Right hindlimb (tissue), 1 donor: ENCODE measurements at regions not wholly inside any gene's neighbourhood (a gene's known extent, or its start where the extent isn't known, plus 50 kb on each side); places are given as distances from the start of the nearest gene placed in this dataset.

Source experiments
- DNase-seq: peaks from one replicate; pipeline ENCODE4 v3.0.0-alpha.2; 2018

DNA sequence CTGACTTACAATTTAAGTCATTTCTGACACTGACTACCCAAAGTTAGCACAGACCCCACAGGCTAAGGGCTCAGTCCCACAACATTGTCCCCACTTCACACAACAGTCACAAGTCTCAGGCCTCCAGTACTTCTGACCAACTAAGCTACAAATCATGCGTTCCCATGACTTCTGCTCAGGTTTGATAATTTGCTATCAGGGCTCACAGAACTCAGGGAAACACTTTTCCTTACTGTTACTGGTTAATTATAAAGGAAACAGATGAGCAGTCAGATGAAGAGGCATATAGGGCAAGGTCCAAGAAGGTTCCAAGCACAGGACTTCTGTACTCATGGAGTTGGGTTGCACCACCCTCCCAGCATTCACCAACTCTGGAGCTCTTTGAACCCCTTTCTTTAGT, 151.2 kb upstream of the TNR start:
- no peak for DNase-seq

DNA sequence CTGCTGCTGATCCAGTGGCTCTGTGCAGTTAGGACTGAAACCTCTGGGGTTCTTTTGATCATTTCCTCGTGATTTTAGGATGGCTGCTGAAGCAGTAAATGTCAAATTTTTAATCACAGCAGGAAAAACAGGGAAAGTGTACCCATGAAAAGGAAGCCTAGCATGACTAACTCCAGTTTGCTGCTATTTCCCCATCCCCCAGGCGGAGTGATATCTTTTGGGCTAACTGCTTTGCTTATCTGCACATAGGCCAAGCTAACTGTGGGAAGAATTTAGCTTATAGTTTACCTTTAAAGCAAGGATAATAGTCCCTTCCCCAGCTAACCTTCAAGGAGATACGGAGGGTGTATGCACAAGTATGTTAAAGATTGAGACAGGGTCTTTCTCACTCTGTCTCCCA, 149.8 kb upstream of the TNR start:
- no peak for DNase-seq

DNA sequence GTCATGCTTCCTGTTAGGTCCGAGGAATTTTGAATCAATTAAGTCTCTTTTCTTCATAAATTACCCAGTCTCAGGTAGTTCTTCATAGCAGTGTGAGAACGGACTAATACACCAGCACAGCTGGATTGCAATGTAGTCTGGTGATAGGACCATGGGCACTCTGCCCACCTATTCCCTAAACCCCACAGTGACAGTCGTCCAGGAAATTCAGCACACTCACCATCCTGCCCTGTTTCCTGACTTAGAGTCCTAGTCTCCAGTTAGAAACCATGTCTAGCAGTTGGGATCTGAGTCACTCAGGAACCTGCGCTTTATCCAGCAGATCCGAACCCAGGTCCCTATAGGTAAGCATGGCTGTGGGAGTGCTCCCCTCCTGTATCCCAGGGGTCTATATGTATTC, 149.3 kb upstream of the TNR start:
- DNase-seq: no peak

DNA sequence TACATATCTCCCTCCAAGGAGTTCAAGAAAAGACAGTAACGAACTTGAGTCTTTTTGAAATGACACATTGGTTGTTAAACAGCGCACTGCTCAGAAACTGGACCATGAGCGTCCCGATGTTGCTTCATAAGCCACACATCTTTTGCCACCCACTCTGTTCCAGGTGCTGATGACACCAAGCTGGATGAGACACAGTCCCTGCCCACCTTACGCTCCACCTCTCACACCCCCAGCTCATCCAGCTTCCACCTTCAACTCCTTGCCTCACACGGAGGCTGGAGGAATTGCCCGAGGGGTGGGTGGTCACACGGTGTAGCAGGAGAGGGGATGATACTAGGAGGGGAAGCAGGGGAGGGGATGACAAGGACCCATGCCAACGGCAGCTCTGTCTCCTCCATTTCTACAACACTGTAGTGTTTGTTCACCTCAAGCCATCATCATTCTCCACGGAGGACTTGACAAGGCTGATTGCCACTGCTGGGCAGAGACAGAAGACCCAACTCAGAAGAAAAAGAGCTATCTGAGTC, 148.5 kb upstream of the TNR start:
- no peak for DNase-seq

DNA sequence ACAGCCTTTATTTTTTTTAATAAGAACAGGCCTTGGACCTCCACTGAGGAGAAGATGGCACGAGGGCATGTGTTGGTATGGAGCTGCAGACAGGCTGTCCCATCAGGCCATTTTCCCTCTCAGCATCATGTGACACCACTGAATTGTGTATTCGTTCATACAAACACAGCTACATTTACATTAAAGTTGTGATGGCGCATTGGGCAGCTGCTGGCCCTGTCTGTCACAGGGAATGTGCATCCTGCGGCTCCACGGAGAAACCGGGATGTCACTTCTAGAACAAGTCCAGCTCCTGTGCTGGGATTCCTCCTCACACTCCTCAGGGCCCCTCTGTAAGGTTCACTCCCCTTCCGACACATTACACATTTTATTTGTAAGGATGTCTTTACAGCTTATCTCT, 147.6 kb upstream of the TNR start:
- no peak for DNase-seq

DNA sequence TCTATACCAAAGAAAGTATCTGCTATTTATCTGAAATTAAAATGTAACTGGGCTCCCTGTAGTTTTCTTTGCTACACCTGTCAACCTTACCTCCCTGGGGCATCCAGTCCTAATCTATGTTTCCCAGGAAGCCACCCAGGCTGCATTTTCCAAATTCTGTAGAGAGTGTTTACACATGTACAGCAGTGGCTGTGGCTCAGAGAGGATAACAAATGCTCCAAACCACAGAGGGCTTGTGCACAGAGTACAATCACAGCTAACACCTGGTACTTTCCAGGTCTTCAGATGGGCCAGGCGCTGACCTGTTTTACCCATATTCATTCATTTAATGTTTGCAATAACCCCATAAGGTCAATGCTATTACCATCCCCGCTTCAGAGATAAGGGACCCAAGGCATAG, 146.5 kb upstream of the TNR start:
- no peak for DNase-seq

DNA sequence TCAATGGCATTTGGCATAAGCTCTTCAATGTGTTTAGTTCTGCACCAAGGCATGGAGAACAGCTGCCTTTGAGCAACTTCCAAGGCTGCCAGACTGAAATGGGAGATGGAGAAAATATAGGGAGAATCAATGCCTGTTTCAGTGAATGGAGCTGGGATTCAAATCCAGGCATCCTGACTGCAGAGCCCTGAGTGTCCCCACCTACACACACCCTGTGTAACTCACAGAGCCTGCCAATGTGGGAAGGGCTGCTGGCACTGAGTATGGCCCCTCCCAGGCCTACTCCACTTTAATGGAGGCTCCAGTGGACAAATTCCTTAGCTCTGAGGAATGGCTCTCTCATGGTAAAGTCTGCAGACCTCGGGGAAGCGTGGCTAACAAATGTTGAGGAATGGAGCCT, 145.6 kb upstream of the TNR start:
- DNase-seq: peak; percentile 41

DNA sequence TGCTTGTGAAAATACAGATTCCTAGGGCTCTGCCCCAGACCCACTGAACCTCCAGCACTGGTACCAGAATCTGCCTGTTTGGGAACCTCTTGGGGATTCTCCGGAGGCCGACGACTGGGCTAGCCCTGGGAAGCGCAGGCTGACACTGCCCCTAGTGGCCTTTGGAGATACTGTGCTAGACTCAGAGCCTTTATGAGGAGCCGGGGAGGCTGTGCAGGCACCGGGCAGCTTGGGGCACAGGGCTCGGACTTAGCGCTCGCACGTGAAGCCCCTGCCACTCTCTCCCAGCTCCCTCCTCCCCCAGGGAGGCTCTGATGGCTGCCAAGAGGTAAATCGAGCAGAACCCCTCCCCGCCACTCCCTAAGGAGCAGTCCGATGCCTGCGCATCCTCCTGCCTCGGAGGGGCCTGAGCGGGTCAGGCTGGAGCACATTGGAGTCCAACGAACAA, 144.6 kb upstream of the TNR start:
- peak; percentile 67 for DNase-seq

DNA sequence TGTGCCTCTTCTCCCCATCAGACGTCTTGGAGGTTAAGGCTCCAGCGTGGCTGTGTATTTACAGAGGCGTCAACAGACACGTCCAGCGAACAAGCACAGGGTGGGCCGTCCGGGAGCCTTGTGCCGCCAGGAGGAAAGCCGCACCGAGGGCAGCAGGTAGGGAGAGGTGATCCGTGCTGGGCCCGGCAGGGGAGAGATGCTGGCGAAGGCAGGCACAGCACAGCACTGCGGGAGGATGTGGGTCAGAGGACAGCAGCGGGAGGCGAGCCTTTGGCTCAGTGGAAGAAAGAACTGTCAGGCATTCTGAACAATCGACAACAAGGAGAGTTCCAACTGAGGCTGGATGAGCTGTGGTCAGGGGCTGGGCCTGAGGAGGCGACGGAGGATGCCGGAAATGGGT, 144.1 kb upstream of the TNR start:
- no peak for DNase-seq

DNA sequence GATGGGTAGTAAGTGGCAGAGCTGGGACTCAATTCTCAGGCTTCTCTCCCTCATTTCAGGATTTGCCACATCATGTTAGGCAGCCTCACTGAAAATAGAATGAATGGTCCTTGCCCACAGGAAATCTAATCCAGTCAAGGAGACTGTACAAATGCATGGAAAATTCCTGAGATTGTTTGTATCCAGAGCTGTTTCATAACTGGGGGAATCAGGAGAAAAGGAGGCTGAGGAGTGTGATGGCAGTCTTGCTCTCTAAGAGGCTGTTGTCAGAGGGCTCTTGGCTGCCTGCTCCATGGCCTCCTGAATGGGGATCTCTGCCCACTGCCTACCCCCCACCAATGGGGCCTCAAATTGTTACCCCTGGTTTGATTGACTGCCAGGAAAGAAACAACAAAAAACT, 141.9 kb upstream of the TNR start:
- DNase-seq: no peak

DNA sequence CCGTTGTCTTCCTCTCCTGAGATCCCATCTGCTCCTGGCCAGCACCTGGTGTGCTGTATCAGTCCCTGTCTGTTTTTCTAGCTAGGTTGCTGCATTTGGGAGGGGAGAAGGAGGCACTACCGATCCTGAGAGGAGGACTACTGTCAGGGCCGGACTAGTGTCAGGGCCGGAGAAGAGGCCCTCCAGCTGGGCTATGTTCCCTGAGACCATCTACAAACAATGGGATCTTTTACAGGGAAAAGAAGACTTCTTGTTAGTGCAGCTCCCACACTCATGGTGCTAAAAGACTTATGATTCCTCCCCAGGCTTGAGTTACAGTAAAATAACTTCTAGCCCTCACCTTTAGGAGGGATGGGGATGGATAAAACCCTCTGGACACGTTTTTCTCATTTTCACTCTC, 141.0 kb upstream of the TNR start:
- no peak for DNase-seq

DNA sequence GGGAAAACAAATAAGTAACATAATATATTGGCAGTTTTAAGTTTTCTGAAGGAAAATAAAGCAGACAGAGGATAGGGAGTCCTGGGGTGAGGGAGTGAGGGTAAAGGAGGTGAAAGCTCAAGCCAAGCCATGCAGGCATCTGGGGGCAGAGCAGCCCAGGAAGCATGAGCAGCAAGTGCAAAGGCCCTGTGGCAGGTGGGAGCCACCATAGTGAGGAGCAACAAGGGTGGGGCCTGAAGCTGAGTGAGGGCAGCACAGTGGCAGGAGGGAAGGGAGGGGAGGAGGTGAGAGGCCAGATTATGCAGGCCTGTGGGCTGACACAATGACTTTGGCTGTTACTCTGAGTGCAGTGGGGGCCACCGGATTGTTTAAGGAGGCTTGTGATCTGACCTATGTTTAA, 138.8 kb upstream of the TNR start:
- no peak for DNase-seq

DNA sequence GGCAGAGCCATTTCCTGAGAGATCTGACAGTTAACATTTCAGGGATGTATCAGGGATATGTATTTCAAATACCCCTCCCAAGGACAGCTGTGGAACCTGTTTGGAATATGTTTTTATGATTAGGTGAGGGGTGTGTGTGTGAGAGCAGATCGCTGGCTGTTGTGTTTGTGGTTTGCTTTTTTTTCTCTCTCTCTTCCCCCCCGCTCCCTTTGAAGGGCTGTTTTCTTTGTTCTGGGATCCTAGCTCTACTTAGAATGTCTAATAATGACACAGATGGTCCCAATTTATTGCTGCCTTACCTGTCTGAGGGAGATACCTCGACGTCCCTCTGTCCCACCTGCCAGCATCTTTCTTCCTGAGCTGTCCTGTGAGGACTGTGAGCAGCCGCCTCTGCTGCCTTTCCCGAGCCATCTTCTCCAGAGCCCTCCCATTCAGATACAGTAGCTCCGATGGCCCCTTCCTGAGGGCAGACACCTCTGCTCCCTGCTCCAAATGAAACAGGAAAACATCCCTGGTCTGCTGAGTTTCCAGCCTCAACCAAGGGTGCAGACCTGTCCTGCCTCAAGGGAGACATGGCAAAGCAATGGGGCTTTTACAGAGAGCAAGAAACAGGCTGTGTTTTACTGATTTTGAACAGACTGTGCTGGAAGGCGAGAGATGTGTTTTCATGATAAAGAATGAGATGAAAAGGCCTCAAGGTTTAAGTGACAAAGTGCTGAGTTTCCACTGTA, 138.0 kb upstream of the TNR start:
- no peak for DNase-seq

DNA sequence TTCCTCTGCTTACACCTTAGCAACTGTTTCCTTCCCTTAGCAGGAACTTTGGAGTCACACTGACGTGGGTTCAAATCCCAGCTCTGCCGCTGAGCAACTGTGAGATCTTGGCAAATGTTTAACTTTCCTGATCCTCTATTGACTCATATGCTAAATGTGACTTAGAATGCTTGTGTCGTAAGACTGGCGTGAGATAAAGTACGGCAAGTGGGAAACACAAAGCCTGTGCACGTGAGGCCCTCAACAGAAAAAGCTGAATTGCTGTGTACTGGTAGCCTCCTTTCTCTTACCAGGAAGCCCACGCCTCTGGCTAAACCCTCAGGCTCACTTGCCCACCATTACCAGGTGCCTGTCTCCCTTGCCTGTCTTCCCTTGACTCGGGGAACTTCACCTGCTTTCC, 135.4 kb upstream of the TNR start:
- DNase-seq: no peak

DNA sequence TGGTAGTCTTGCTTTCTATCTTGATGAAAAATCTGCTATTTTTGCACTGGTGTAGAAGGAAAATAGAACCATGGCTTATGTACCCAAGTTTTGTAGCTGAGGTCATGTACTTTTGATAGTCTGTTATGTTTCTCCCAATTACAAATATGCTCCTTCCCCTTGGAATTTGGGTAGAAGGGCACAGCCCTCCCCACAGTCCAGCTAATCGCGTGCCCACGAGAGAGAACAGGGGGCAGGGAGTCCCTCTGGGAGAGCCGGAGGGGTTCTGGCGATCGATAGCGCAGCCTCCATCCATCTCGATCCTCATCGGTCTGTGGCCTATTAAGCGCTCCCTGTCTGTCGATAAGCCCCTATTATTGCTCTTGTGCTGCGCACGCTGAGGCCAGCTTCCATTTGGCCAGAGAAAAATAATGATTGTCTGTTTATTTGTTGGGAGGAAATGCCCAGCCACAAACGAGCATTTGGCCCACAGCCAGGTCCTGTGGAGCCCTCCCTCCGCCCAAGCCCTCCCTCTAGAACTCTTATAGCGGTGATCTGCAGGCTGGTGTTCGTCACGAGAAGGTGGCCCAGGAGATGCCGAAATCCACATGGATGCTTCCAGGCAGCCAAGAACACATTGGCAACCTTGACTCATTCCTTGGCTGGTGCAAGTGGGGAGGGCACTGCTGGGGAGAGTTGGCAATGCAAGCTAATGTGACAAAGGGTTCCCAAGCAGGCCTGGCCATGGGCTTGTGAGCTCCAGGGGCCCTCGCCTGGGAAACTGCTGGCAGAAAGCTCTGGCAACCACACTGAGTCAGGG, 134.7 kb upstream of the TNR start:
- DNase-seq: no peak

DNA sequence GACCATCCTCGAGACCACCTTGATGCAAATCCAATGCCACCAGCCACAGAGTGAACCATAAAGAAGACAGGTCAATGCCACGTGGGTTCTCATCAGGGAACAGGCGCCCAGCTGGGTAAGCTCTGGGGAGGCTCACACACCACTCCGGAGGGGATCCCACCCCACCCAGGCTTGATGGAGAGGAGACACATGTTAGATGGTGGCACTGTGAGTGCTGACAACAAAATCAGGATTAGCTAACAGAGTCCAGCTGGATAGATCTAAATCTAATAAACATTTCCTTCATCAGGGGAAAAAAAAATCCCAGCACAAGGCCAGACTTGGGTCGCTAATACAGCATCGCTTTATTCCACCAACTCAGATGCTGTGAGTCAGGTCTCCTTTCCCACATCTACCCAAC, 132.2 kb upstream of the TNR start:
- no peak for DNase-seq

DNA sequence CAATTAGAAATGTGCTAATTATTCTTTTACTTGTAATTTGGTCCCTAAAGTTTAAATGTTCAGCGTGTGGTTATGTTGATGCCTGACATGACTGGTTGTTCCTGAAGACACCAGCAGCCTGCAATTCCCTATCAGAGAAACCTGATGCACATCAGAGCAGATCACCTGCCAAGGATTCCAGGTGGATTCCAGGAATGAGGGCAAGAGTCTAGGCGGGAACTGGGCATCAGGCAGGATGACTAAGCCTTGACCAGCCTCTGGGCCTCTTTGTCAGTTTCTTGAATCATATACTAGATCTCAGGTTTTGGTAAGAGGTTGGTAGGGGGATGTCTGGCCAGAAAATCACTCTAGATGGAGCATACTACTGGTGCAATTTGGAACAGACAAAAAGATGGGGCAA, 130.7 kb upstream of the TNR start:
- no peak for DNase-seq

DNA sequence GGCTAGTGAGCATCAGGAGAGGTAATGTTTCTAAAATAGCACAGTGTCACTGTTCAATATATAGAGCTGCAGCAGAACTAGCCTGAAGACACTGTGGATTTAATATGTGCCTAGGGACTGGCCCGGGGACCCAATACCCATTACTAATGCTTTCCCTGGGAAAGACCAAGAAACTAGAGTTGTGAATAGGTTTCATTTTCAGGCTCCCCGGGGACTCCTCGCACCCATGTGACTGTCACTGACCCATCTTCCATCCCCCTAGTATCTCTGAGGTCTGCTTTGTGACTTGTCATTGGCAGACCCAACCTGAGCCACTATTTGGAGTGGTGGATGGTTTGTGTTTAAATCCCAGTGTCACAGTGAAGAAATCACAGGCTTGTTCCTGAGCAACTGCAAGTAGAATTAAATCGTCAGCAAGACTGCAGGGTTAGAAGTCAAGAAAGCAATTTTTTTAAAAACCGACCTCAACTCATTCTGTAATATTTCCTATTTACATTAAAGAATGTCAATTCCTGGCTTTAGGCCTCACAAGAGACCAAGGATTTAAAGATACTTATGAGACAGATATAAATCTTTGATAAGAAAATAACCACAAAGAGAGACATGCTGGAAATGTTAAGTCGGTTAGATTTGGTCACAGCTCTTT, 130.0 kb upstream of the TNR start:
- no peak for DNase-seq

DNA sequence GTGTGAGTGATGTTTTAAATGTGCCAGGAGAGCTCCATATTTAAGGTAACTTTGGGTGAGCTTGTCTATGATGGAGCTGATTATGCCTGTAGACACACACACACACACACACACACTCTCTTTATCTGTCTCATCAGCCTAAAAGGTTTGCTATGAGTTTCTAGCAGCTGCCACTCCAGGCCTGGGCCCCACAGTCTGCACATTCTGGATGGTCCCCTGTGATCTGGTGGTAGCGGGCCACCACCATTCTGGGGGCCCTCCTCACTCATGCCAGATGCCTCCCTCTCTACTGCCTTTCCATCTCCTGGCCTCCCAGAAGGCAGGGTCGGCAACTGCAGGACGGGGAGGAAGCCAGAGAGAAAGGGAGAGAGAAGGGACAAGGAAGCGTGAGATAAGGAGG, 129.2 kb upstream of the TNR start:
- no peak for DNase-seq

DNA sequence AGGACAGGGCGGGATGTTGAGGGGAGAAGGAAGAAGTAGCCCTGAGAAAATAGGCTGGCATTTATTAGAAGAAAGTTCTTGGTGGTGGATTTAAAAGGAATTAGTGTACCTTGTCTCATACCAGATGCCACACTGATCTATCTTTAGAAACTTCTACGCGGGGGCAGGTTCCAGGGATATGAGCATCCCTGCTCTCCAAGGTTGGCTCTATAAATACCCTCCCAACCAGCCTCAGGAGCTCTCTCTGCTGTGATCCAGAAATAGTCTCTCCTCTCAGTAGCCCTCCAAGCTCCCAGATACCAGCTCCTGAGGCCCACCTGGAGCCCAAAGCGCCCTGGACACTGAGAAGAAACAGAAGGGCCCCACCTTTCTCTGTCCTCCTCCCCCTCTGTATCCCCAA, 128.3 kb upstream of the TNR start:
- no peak for DNase-seq

DNA sequence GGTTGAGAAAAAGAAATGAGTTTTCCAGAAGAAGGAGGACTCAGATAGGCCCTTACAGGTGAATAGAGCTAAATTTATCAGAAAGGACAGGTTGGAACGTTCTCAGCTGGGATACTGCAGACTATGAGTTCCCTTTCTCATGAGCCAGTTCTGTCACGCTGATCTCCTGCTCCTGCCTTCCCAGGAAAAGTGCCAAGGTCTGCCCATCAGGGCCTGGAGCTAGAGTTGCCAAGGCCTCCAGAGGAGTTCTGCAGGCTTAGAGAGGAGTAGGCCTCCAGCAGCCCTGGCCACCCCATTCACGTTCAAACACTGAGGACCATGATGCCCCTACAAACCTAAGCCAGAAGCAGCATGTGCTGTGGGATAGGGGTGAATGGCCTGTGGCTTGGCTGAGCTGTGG, 126.8 kb upstream of the TNR start:
- no peak for DNase-seq

DNA sequence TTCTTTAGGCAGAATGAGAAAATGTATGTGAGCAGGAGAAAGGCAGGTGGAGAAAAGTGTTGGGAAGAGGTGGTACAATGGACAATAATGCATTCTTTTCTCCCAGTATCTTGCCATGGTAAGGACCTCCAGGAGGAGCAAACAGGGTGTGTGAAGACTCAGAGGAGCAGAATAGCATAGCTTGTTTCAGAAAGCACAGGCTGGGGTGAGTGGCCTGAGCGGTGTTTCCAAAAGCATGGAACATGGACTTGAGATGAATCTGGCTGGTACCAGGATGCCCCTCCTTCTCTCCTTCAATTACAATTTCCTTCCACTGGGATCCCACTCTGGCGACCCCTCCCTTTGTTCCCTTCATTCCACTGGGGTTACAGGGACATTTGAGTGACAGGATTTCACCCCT, 123.4 kb upstream of the TNR start:
- DNase-seq: no peak

DNA sequence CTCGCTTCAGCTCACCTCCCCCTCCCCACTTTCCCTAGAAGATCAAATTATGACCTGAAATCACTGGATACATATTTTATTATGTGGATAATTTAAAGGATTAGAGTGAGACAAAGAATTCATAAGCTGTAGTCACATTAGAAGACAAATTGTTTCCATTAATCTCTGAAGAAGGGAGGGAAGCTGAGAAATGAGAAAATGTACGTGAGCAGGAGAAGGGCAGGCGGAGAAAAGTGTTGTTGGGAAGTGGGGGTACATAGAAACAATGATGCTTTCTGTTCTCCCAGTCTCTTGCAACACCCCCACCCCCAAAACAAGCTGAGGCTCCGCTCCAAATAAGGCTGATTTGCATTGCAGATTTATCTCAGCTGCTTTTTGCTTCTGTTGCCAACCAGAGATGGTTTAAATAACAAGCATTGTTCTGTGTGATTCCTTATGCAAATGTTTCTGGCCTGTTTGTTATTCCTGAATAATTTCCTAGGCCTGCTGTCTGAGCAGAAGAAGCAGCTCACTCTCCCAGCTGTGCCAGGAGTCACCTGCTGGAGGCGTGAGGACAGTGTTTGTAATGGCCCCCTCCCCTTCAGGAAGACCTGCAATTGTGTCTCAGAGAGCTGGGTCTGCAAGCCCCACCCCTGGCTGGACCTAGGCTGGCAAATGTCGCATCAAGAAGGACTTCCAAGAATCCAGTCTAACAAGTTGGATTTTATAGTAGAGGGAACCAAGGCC, 121.8 kb upstream of the TNR start:
- DNase-seq: no peak
